Activated naive CD8-positive, alpha-beta T cell treated with anti-CD3 and anti-CD28 coated beads for 36 hours (primary cell): ENCODE measurements at regions not wholly inside any gene's neighbourhood (a gene's known extent, or its start where the extent isn't known, plus 50 kb on each side); places are given as distances from the start of the nearest gene placed in this dataset.
"Not testable (repeated sequence)": the region's sequence is repeated elsewhere in the genome, so short reads cannot be mapped to it uniquely, and the experiment has no call there.

Experiments used
- DNase-seq: peaks from one replicate; pipeline ENCODE4 v3.0.0; 2021
- H3K27ac Mint-ChIP-seq: one replicate; pipeline ENCODE4 v1.8.0; 2022; ENCODE audit warnings: mild to moderate bottlenecking, moderate library complexity, mixed read lengths
- H3K27me3 Mint-ChIP-seq: one replicate; pipeline ENCODE4 v1.8.0; 2022; ENCODE audit warnings: mild to moderate bottlenecking, mixed read lengths
- H3K36me3 Mint-ChIP-seq: one replicate; pipeline ENCODE4 v1.8.0; 2021; ENCODE audit warnings: mild to moderate bottlenecking, mixed read lengths
- H3K4me1 Mint-ChIP-seq: one replicate; pipeline ENCODE4 v1.8.0; 2021; ENCODE audit warnings: mixed read lengths
- H3K4me3 Mint-ChIP-seq: one replicate; pipeline ENCODE4 v1.8.0; 2022; ENCODE audit warnings: mild to moderate bottlenecking, moderate library complexity, mixed read lengths
- H3K9me3 Mint-ChIP-seq: one replicate; pipeline ENCODE4 v1.8.0; 2022; ENCODE audit warnings: mixed read lengths

DNA sequence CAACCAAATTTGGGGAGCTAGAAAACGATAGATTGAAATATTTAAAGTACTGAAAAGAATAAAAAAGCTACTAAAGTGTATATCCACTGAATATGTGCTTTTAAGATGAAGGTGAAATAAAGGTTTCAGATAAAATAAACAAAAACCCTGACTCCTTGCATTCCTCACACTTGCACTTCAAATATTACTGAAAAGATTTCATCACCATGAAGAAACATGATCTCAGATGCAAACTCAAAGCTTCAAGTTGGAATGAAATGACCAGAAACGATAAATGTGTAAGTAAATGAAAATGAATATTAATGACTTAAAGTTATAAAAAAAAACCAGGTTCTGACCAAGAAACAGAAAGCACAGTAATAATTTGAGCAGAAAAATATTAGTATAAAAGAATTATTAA lies 1246.0 kb upstream of the ACVR2A start:
- Mint-ChIP-seq H3K4me3 (no peak overlapping the region), H3K4me1 (no peaks in the 10 kb centered on the region), H3K27me3 (no peaks in the 10 kb centered on the region), H3K9me3 (no peaks in the 10 kb centered on the region), H3K27ac (no peak overlapping the region), H3K36me3 (no peaks in the 10 kb centered on the region)
- DNase-seq: no peak

DNA sequence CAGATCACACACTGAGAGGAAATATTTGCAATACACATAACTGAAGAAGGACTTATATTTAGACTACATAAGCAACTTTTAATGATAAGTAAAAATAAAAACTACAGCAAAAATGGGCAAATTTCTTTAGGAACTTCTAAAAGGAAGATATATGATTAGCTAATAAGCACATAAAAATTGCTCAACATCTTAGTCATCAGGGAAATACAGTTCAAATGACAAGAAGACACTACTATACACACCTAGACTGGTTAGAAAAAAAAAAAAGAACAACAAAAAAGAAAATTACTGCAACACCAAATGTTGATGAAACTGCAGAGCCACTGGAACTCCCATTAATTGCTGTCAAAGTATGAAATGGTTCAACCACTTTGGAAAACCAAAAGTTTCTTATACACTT lies 1247.5 kb upstream of the ACVR2A start:
- no peak overlapping the region for H3K4me3 Mint-ChIP-seq

DNA sequence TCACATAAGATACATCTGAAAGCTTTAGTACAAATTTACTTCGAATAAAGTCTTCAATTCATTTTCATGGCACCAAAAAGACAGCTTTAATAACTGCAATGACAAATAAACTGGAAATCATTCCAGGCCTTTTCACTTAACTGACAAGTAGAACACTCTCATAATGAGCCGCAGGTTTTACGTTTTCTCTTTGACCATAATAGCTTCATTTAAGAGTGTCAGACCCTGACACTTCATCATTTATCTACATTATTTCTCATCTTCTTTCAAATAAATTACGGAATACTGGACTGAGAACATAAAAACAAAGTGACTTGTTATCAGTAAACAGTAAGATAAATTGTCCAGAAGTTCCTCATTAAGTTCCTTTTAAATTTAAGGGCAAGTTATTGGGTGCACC lies 1252.9 kb upstream of the ACVR2A start:
- DNase-seq: no peak
- H3K36me3 Mint-ChIP-seq: no peaks in the 10 kb centered on the region
- no peak overlapping the region for H3K27ac Mint-ChIP-seq
- H3K4me1 Mint-ChIP-seq: no peaks in the 10 kb centered on the region
- H3K9me3 Mint-ChIP-seq: no peaks in the 10 kb centered on the region
- no peak overlapping the region for H3K4me3 Mint-ChIP-seq
- no peaks in the 10 kb centered on the region for H3K27me3 Mint-ChIP-seq

More for the DNA sequence above, 1247.5 kb upstream of the ACVR2A start:
- H3K9me3 Mint-ChIP-seq: no peaks in the 10 kb centered on the region
- no peaks in the 10 kb centered on the region for H3K36me3 Mint-ChIP-seq
- no peak overlapping the region for H3K27ac Mint-ChIP-seq
- H3K27me3 Mint-ChIP-seq: no peaks in the 10 kb centered on the region
- DNase-seq: no peak
- H3K4me1 Mint-ChIP-seq: no peaks in the 10 kb centered on the region

DNA sequence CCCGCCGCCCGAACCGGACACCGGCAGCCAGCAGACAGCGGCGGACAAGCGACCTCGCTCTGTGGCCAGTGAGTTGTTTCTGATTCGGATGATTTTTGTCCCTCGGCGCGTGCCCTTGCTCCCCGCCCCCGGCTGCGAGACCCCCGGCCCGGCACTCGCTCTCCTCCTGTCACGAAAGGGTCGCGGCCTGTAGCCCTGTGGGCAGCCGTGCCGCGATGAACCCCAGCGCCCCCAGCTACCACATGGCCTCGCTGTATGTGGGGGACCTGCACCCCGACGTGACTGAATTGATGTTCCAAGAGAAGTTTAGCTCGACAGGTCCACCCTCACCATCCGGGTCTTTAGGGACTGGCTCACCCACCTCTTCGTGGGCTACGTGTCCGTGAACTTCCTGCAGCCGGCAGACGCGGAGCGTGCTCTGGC lies 1257.5 kb upstream of the ACVR2A start:
- Mint-ChIP-seq H3K27ac (no peak overlapping the region), H3K36me3 (no peaks in the 10 kb centered on the region), H3K4me3 (no peak overlapping the region), H3K9me3 (no peaks in the 10 kb centered on the region), H3K27me3 (no peaks in the 10 kb centered on the region), H3K4me1 (no peaks in the 10 kb centered on the region)
- DNase-seq: no peak

DNA sequence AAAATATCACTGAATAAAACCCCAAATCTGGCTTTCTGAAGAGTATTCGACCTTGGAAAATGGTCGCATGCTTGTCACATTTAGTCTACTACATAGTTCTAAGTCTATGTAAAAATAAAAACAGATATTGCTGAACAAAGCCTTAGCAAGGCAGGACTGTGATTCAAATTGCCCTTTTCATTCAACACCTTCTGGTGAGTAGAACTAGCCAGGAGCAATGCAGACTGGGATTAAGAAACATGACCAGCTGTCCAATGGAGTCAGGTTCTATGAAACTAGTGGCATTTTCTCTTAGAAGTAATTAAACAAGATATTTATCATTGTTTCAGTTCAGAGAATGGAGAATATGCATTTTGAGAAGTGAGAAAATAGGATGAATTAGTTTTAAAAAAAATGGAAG lies 1260.5 kb upstream of the ACVR2A start:
- Mint-ChIP-seq H3K4me3 (no peak overlapping the region), H3K36me3 (no peaks in the 10 kb centered on the region), H3K27ac (no peak overlapping the region), H3K4me1 (no peaks in the 10 kb centered on the region), H3K9me3 (no peaks in the 10 kb centered on the region), H3K27me3 (no peaks in the 10 kb centered on the region)
- no peak for DNase-seq

DNA sequence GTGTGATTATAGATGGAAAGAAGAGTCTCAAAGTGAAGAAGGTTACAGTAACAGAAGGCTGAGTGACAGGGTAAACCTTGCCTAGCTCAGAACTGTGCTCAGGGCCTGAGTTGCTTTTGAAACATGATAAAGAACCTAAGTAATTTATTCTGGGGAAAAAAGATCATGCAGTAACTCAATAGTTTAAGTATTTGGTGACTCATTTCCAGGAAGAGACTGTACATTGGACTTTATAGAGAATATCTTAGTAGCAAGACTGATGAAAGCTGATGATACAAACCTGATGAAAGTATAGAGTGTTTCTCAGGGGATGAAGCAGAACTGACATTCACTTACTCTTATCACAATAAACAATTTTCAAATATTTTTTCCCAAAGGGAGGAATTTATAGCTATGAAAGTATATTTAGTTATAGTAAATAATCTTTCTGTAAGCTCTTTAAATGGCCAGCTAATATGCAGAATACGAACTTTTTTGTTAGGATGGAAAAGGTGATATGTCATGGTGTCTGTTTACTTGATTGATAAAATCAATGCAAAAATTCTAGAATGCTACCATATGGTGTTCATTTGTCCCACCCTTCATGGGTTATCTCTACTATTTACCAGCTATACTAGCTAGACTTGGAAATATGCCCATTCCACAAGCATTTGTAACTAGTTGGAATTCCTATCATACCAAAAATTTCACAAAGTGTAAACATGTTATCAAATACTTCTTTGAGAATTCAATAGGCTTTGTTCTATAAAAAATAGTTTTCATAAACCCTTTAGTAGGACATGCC lies 1265.5 kb upstream of the ACVR2A start:
- Mint-ChIP-seq H3K27ac (no peak overlapping the region), H3K36me3 (no peaks in the 10 kb centered on the region), H3K9me3 (no peaks in the 10 kb centered on the region), H3K27me3 (no peaks in the 10 kb centered on the region), H3K4me3 (no peak overlapping the region), H3K4me1 (no peaks in the 10 kb centered on the region)
- no peak for DNase-seq

DNA sequence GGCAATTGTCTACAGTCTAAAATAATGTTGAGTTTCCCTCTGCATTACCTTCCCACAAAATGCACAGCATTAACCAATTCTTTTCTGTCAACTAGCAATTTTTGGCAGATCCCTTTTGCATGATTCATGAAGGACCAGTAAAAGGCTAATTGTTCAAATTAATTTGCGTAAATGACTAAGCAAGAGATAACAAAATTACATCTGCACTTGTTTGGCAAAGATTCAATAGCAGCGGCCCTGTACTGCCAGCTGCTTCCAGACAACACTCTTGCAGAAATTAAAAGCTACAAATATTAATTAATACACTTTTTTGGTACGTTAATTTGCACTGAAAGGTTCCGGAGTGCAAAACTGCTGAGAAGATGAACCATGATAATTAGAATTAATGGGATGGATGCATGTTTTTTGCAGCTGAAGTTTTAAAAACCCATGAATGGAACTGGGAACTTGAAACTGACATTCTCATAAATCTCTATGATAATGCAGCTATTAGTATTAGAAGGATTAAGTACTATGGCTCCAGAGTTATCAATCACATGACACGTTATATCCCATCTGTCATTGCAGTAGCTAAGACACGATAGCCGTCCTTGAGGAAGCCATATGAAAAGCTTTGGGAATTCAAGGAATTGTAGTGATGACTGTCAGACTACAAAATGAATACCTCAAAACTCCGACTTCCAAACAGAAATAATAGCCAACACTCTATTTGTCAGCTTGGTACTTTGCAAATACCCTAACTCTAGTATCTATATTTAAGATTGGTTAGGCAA lies 1268.3 kb upstream of the ACVR2A start:
- H3K4me1 Mint-ChIP-seq: no peaks in the 10 kb centered on the region
- no peak overlapping the region for H3K4me3 Mint-ChIP-seq
- DNase-seq: no peak
- no peak overlapping the region for H3K27ac Mint-ChIP-seq
- no peaks in the 10 kb centered on the region for H3K36me3 Mint-ChIP-seq
- H3K9me3 Mint-ChIP-seq: no peaks in the 10 kb centered on the region
- H3K27me3 Mint-ChIP-seq: no peaks in the 10 kb centered on the region

DNA sequence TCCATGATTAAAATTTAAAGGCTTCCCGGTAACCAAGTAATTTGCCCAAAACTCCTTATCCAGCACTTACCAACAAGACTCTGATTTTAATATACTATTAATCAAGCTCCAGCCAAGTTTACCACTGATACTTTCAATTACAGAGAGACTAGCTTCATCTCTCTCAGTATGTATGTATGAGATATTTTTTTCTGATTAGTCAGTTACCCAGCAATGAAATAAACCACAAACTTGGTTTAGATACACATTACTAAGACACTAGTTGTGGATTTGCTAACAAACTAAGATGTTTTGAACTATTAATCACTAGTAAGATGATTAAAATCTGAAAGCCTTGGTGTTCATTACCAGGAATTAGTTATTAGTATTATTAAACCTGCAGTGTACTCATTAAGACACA lies 1272.2 kb upstream of the ACVR2A start:
- no peaks in the 10 kb centered on the region for H3K9me3 Mint-ChIP-seq
- H3K27me3 Mint-ChIP-seq: no peaks in the 10 kb centered on the region
- DNase-seq: no peak
- H3K36me3 Mint-ChIP-seq: no peaks in the 10 kb centered on the region
- H3K27ac Mint-ChIP-seq: no peak overlapping the region
- no peak overlapping the region for H3K4me3 Mint-ChIP-seq
- H3K4me1 Mint-ChIP-seq: no peaks in the 10 kb centered on the region

DNA sequence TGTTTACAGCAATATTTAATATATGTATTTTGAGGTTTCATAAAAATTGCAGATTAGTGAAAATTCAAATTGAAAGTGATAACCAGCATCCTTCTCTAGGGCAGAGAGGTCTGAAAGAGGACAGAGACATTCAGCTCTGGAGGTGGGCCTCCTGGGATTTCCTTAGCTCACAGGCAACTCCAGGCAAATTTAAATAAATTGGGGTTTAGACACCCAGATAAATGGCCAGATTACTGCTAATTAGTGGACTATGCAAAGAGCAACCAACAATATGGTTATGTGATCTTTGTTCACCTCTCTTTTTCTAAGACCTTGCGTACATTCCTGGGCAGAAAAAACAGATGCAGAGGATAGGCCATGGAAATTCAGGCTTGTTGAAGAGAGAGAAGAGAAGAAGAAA lies 1282.8 kb upstream of the ACVR2A start:
- Mint-ChIP-seq H3K27ac (no peak overlapping the region), H3K4me1 (no peaks in the 10 kb centered on the region), H3K36me3 (no peaks in the 10 kb centered on the region), H3K27me3 (no peaks in the 10 kb centered on the region), H3K9me3 (no peaks in the 10 kb centered on the region), H3K4me3 (no peak overlapping the region)
- no peak for DNase-seq

DNA sequence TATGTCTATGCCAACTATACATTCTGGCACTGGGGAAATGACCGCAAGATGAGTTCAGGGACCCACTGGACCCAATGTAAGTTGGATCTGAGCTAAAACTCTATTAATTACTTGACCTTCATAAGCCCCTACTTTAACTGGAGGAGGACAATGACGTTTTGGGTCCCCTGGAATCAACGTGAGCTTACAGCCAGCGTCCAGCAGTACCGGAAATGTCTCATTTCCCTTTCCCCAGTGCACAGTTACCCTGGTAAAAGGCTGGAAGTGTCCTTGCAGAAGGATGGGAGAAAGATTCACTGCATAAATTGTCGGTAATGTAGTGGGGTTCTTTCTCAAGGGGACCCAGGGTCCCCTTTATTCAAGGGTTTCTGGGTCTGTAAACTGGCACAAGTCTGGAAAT lies 1297.6 kb upstream of the ACVR2A start:
- Mint-ChIP-seq H3K36me3 (no peaks in the 10 kb centered on the region), H3K27ac (no peak overlapping the region), H3K4me1 (no peaks in the 10 kb centered on the region), H3K27me3 (no peaks in the 10 kb centered on the region), H3K4me3 (no peak overlapping the region), H3K9me3 (no peaks in the 10 kb centered on the region)
- DNase-seq: no peak

DNA sequence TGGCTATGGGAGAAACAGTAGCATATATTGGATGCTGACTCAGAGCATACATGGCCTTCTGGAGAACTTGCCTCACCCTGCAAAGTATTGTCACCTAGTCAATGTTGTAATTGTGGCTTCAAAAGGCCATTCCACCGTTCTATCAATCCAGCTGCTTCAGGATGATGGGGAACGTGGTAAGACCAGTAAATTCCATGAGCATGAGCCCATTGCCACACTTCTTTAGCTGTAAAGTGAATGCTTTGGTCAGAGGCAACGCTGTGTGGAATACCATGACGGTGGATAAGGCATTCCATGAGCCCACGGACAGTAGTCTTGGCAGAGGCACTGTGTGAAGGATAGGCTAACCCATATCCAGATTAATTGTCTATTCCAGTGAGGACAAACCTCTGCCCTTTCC lies 1300.1 kb upstream of the ACVR2A start:
- Mint-ChIP-seq H3K27me3 (no peaks in the 10 kb centered on the region), H3K4me3 (no peak overlapping the region), H3K36me3 (no peaks in the 10 kb centered on the region), H3K4me1 (no peaks in the 10 kb centered on the region), H3K27ac (no peak overlapping the region), H3K9me3 (no peaks in the 10 kb centered on the region)
- no peak for DNase-seq

DNA sequence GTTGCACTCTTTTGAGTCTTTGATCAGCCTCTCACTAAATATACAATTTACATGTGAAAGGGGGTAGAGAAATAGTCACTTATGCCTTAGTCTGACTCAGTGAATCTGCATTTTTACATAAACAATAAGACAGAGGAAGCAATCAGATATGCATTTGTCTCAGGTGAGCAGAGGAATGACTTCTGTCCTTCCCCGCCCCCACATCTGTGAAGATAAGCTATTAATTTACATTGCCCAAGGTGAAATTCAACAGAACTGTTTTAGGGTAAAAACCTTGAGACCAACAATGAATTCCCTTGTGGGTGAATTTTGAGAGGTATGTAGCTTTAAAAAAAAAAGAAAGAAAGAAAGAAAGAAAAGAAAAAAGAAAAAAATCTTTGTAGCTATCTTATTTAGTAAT lies 1302.9 kb upstream of the ACVR2A start:
- Mint-ChIP-seq H3K27ac (no peak overlapping the region), H3K27me3 (no peaks in the 10 kb centered on the region), H3K4me1 (no peaks in the 10 kb centered on the region), H3K36me3 (no peaks in the 10 kb centered on the region), H3K9me3 (no peaks in the 10 kb centered on the region), H3K4me3 (no peak overlapping the region)
- no peak for DNase-seq

DNA sequence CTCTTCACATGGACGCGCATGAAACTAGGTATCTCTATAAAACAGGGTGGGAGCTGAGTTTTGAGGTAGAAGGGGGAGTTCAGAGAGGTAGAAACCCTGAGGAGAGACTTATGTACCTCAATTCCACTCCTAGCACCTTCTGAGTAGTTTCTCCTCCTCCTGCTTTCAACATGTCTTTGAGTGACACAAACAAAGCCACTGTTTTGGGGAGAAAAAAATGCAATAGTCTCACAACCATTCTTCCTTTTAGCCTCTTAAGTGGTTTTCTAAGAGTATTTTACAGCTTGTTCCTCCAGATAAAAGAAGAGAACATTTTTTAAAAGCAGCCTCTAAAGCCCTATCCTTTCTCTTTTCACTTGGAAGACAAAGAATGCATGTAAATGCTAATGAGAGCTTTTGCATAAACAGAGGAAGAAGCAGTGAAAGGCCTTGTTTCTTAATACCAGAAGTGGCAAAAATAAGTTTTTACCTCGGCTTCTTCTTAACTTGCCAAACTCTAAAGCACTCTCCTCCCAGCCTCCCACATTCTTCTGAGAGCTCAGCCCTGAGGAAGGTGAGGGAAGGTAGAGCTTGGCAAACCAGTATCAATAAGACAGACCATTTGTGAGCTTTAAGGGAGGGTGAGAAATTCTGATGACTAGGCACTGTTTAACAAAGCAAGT lies 1304.4 kb upstream of the ACVR2A start:
- Mint-ChIP-seq H3K27me3 (no peaks in the 10 kb centered on the region), H3K27ac (no peak overlapping the region), H3K9me3 (peaks cover 2% of the 10 kb centered on the region), H3K4me3 (no peak overlapping the region), H3K36me3 (no peaks in the 10 kb centered on the region), H3K4me1 (no peaks in the 10 kb centered on the region)
- DNase-seq: no peak

DNA sequence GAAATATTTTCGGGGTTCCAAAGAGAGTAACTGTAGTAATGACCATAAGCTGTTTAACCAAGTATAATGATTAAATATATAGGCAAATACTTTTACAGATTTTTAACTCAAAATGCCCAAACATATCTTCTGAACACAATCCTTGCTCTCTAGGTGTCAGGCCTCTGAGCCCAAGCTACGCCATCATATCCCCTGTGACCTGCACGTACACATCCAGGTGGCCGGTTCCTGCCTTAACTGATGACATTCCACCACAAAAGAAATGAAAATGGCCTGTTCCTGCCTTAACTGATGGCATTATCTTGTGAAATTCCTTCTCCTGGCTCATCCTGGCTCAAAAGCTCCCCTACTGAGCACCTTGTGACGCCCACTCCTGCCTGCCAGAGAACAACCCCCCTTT lies 1305.1 kb upstream of the ACVR2A start:
- not testable (repeated sequence) for H3K4me1 Mint-ChIP-seq, DNase-seq, H3K9me3 Mint-ChIP-seq, H3K36me3 Mint-ChIP-seq, H3K27me3 Mint-ChIP-seq, H3K4me3 Mint-ChIP-seq, H3K27ac Mint-ChIP-seq

DNA sequence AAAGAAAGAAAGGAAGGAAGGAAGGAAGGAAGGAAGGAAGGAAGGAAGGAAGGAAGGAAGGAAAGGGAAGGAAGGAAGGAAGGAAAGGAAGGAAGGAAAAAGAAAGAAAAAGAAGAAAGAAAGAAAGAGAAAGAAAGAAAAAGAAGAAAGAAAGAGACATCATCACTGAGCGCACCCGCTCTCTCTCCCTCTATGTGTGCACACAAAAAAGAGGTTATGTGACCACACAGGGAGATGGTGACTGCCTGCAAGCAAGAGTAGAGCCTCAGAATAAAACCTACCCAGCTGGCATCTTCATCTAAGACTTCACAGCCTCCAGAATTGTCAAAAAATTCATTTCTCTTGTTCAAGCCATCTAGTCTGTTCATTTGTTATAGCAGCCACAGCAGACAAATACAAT lies 1307.4 kb upstream of the ACVR2A start:
- DNase-seq: no peak
- H3K36me3 Mint-ChIP-seq: no peaks in the 10 kb centered on the region
- H3K4me3 Mint-ChIP-seq: no peak overlapping the region
- H3K9me3 Mint-ChIP-seq: peaks cover 2% of the 10 kb centered on the region
- H3K27me3 Mint-ChIP-seq: no peaks in the 10 kb centered on the region
- H3K4me1 Mint-ChIP-seq: no peaks in the 10 kb centered on the region
- H3K27ac Mint-ChIP-seq: no peak overlapping the region
